HPDE6-E6E7 (cell line): ENCODE measurements at regions not wholly inside any gene's neighbourhood (a gene's known extent, or its start where the extent isn't known, plus 50 kb on each side); places are given as distances from the start of the nearest gene placed in this dataset.
"Not testable (repeated sequence)": the region's sequence is repeated elsewhere in the genome, so short reads cannot be mapped to it uniquely, and the experiment has no call there.

ENCODE experiments used
- DNase-seq: peaks from one replicate; pipeline ENCODE4 v3.0.0; 2011; ENCODE audit warnings: missing footprints; ENCODE audit errors: extremely low spot score

DNA sequence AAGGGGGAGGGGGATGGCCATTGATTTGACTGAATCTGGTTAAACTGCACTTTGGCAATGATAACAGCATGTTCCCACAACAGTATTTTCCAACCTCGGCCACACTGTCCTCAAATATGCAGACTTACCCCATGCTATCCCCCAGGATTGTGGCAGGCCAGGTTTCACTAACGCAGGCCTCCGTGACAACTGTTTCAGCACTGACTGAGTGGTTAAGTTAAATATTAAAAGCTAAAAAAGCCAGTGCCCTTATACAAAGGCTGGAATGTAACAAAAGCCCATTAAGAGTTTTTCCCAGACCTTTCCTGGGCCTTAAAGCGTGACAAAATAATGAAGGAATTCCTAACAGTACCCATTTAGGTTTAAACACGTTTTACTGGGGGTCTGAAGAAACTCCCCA is 202.9 kb downstream of the USP25 start:
- no peak for DNase-seq

DNA sequence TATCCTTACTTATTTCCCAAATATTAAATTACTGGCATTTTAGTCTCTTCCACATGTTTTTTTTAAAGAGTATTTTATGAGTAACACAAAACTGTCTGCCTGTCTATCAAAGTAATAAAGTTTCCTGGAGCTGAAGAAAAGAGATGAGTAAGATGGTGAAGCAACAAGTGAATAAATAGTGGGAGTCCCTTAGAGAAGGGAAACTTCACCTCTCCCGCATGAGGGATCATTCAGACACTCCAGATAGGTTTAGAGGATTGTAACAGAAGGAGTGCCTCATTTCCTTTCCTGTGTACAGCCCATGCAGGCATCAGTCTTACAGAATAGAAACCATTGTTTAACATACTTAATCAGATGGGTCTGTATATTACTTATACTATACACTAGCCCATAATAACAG is 205.7 kb downstream of the USP25 start:
- DNase-seq = no peak

DNA sequence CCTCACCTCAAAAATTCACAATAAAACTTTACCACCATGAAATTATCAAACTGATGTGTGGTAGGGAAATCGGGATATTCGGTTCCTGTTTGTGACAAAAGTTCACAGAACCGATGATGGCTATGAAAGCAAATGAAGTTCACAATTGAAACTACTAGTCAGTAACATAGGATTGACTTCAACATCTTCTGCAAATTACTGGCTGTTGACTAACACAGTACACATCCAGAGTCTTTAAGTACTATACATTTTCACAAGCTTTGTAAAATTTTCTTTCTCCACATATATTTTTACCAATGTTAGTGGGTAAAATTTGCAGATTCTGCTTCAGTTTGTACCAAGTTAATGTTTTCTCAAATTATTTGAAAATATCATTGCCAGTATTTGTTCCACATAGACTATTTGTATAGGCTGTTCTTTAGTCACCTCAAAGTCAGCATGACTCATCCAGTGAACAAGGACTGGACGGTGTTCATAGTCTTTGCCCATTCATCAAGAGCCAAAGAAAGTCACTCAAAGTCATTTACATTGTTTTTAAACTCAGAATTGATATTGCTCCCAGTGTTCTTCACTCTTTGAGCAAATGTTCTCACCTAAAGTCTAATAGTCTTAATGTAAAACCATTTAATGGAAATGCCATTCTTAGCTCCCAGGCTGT is 213.4 kb downstream of the USP25 start:
- peak; percentile 23 for DNase-seq

DNA sequence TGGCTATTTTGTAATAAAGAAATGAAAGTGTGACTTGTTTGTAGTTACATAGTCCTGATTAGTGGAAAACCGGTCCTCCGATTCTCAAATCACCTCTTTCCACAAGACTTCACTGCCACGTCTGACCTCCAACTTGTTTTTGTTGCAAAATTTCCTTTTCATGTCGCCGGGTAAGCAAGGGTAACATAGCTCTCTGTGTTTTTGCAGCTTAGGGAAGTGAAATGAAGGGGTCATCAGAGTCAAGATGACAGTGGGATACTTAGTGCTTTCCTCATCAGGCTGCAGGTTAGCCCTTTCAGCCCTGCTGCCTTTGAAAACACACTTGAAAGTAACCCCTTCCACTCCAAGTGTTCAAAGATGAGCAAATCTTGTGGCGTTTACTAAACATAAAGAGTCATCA is 217.9 kb downstream of the USP25 start:
- DNase-seq = no peak

DNA sequence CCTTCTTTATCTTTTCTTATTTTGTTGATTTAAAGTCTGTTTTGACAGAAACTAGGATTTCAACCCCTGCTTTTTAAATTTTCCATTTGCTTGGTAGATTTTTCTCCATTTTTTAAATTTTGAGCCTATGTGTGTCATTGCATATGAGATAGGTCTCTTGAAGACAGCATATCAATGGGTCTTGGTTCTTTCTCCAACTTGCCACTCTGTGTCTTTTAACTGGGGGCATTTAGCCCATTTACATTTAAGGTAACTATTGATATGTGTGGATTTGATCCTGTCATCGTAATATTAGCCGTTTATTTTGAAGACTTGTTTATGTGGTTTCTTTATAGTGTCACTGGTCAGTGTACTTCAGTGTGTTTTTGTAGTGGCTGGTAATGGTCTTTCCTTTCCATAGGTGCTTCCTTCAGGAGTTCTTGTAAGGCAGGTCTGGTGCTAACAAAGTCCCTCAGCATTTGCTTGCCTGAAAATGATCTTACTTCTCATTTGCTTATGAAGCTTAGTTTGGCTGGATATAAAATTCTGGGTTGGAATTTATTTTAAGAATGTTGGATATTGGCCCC is 223.9 kb downstream of the USP25 start:
- no peak for DNase-seq

DNA sequence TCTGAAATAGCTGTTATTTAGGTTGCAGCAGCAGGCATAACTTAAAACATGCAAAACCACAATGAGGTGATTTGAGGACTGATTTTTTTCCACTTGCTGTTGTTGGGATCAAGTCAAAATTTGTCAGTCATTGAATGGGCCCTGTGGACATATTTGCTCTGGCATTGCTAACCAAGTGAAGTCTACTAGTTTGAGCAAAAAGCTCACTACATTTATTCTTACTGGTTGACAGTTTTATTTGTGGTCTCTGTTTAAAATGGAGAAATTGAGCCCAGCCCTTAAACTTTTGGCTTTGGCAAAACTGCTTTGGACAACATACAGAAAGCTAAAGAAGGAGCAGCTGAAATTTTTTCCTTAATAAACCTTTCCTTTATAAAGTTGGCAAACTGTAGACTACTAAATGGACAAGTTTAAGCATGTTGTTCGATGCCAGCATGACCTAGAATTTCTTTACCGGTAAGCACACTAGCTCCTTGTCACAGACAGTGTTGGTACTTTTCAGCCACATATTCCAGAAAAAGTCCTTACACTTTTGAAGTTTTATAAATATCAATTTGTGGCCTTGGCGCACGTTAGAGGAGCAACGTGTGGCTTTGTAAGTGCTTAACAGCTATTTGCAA is 234.6 kb downstream of the USP25 start:
- no peak for DNase-seq

DNA sequence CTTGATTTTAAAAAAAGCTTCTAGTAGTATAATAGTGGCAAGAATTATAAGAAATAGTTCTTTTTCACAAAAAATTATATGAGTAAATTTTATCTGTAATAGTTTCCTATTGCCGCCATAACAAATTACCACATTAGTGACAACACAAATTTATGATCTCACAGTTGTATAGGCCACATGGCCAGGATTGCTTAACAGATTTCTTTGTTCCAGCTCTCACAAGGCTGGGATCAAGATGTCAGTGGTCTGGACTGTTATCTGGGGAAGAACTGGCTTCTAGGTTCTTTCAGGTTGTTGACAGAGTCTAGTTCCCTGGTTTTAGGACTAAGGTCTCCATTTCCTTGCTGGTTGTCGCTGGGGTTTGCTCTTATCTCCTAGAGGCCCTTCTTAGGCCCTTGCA is 236.4 kb downstream of the USP25 start:
- DNase-seq = no peak

DNA sequence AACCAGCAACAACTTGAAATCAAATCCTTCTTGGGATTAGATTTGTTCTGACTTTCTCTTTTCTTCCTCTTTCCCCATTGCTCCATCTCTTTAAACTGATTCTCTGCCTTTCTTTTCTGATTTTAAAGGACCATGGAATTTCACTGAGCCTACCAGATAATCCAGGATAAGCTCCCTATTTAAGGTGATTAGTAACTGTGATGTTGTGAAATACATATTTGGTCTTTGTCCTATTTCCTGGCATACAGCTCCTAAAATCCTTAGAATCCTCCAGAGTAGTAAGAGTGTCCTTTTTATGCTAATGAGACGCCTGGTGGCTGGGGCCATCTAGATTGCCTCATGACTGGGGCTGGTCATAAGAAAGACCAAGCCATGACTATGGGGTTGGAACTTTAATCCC is 236.9 kb downstream of the USP25 start:
- no peak for DNase-seq

DNA sequence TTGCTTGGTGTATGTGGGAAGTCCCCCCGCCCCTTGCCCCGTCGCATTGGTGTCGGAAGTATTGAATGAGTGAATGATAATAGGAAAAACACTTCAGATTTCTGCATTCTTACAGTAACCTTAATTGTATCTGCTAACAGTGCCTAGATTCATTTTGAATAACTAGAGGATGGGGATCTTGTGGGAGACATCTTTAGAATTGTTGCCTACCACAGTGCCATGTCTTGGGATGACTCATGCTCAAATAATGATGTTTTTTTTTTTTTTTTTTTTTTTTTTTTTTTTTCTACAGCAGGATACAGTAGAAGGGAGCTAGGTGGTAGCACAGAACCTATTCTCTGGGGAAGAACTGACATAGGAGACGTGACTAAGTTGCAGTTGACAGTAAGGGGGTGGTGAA is 237.9 kb downstream of the USP25 start:
- peak; percentile 10 for DNase-seq

DNA sequence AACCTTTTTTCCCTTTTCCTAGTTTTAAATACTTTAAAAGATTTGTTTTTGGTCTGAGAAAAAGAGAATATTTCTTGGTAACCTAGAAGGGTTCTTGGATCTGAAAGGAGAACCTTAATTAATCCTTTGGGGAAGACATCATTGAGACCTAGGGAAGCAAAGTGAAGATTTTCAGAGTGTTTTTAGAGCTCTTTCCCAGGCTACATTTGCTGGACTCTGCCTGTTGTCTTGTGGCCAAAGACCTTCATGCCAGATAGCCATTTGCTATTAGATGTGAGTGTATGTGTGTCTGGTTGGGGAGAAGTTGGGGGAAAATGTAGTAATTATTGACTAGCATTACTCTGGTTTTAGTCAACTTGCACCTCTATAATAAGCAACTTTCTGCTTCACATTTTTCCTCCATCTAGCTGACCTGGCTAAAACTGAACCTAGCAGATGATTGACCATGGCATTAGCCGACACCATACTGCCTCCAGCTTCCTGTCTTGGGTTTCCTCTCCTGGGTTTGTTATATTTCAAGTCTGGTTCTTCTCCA is 239.1 kb downstream of the USP25 start:
- DNase-seq = no peak

DNA sequence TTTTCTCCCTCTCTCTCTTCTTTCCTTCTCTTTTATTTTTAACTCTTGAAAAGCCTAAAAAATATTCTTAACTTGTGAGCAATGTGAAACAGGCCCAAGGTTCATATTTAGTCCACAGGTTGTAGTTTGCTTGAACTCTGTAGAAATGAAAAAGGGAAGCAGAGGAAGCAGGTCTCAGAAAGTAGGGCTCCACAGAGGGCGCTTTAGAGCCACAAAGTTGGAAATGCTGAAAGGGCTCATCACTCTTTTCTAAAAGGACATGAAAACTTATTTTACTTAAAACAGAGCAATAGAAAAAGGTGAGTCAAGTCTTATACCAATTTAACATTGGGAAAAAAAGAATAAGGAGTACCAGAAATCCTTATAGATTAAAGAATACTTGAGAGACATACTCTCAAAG is 247.0 kb downstream of the USP25 start:
- DNase-seq = no peak

DNA sequence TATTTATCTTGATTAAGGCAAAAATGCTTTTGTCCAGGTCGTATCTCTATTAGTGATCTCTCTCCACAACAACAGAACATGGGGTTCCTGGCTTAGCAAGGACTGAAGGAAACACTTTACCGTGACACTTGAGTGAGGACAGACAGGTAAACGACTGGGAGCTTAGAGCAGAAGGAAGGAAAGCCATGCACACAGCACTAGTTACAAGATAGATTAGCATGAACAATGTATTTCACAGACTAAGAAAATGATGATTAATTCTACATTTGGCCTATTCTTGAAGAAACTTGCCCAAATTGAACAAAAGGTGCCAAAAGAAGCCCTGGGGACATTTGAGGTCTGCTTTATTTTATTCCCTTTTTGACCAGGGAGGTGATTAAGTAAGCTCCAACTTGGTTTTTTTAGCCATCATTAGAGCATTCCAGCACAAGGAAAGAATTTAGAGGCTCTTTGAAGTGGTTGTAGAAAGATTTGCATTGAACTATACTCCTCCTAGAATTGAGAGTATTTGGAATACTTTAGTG is 248.5 kb downstream of the USP25 start:
- no peak for DNase-seq

DNA sequence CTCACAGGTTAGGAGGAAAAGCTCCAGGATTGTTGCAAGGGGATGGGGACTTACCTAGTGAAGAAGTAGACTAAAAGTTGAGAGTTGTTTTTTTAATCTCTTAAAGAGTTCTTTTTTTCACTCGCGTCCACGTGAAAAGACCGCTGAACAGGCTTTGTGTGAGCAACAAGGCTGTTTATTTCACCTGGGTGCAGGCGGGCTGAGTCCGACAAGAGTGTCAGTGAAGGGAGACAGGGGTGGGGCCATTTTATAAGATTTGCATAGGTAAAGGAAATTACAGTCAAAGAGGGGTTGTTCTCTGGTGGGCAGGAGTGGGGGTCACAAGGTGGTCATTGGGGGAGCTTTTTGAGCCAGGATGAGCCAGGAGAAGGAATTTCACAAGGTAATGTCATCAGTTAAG is 249.7 kb downstream of the USP25 start:
- not testable (repeated sequence) for DNase-seq

DNA sequence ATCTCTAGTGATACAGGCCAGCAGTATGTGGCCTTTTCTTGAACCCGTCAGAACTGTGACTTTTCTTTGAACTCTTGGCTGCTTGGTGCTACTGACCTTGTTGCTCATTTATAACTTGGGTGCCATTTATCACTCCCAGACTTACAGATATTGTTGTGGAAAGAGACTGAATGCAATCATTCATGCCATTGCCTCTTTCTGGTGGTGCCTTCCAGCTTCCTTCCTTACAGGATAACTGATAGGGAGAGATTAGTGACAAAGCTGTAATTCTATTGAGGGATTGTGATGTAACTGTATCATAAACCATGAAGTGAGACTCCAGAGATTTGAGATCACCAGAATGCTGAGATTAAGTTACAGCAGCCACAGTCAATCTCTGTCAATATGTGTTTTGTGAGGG is 256.5 kb downstream of the USP25 start:
- no peak for DNase-seq

DNA sequence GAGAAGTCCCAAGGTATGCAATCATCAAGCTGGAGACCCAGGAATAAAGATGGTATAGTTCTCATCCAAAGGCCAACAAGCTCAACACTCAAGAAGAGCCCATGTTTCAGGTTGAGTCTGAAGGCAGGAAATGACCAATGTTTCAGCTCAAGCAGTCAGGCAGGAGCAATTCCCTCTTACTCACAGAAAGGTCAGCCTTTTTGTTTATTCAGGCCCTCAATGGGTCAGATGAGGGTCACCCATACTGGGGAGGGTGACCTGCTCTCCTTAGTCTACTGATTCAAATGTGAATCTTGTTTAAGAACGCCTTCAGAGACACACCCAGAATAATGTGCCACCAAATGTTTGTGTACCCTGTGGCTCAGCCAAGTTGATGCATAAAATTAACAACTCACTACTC is 262.4 kb downstream of the USP25 start:
- DNase-seq = no peak

DNA sequence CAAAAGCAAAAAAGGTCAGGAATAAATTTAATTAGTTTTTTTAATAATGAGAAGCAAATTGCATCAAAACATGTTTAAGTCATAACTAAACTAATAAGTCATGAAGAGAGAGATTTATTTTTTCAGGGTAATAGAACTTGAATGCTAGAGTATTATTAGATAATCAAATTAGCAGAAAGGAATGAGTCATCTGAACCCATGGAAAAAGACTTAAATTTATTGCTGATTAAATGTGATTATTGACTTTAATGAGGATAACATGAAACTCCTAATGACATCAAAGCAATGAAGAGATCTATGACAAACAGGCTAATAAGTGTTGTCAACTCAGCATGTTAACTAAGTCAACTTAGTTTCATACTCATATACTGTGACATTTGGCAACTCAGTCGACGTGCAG is 264.2 kb downstream of the USP25 start:
- no peak for DNase-seq

DNA sequence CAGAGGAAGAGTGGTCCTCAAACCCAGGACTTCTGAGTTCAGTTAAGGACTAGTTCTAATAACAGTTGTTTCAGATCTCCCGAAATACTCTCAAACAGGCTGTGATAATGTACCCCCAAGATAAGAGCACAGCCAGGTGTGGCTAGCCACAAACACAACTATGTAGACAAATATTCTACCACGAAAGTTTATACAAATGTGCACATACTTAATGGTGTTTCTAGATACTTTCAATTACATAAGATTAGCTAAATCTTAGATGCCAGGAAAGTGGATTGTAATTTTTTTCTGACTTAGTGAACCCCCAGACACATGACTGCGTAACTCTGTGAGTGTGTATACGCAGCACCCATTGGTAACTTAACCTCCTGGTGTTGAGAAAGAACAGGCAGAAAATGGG is 270.0 kb downstream of the USP25 start:
- no peak for DNase-seq

DNA sequence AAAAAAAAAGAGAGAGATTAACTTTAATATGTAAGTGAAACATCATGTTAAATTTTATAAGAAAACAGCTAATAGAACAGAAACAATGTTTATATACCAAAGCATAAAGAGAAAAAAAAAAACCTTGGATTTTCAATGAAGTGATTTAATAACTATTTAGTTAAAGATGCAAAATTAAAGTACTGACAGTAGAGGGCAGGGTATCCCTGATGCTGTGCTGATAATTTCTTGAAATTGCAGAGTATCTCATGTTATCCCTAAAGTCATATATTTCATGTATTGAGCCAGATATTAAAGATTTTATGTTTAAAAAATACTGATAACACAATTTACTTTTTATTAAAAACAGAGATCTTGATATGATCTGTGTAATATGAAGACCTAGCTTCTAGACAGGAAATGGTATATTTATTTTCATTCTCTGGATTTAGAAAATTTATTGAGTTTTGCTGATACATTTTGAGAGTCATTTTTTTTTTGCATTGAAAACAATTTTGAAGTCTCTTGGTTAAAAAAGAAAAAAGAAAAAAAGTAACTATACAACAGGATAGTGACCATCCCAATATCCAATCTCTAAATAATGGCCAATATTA is 273.2 kb downstream of the USP25 start:
- DNase-seq = no peak

DNA sequence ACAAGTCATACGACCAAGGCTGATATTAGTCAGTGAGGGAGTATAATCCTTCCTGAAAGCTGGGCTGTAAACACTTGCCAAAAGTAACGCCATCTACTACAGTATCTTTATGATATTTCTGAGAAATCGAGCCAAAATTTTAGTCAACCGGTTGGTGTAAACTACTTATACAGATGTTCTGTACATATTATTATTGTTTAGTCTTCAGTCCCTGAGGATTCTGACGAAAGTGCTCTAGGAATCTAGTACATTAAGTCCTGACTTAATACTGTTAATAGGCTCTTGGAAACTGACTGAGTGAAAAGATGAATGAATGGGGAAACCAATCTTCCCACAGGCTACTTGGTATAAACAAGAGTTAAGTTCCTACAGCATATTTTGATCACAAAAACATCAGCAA is 274.3 kb downstream of the USP25 start:
- no peak for DNase-seq

DNA sequence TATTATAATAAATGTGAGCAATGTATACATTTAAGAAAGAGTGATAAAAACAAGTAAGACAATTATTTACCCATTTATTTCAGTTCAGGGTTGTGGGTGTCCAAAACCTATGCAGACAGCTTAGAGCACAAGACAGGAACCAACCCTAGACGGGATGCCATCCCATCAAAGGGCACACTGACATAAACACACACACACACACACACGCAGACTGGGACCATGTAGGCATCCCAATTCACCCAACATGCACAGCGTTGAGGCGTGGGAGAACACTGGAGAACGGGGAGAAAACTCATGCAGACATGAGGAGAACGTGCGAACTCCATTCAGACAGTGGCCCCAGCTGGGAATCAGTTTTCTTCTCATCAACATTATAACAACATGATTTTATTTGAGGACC is 274.7 kb downstream of the USP25 start:
- no peak for DNase-seq

DNA sequence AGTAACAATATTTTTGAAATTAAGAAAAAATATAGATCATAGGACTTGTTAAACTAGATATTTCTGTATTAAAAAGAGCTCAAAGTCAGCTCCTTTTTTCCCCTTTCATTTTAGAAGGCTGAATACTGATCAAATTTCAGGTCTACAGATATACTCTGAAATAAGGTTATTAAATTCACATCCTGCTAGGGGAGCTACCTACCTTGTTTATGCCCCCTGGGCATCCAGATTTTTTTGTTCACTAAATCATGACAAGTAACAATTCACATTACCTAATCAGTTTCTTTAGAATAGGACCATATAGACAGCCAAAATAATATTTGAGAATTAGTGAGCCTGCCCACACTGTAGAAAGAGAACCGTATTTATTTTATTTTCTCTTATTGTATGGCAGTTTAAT is 276.2 kb downstream of the USP25 start:
- DNase-seq = no peak

DNA sequence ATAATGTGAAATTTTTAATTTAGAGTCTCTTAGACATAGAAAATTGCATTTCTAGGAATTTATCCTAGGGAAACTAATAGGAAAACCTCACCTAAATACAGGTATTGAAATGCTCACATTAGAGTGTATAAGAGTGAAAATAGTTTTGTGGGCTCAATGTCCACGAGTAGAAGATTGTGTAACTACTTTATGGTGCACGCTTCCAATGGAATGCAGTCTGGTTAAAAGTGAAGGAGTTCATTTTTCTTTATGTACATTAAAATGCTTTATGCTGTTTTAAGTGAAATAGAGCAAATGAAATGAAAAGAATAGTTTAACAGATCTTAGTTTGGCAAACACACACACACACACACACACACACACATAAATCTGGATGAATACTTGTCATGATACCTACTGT is 278.2 kb downstream of the USP25 start:
- DNase-seq = no peak

DNA sequence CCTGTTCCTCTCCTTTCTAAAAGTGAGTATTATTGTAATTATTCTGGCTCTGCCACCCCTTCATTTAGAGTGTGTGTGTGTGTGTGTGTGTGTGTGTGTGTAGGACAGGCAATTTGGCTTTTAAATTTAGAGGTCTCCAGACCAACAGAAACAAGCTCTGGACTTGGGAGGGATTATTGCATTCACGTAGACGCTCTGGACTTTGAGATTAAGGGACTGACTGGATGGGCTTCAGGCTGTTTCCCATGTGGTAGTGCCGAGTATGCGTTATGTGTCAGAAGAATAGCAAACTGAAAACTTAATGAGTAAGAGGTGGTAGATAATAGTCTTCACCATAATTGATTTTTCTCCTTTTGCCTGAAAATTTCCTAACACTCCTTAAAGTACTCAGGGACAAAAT is 281.9 kb downstream of the USP25 start:
- no peak for DNase-seq
